Pancreas (tissue), 10 donors: ENCODE measurements at regions not wholly inside any gene's neighbourhood (a gene's known extent, or its start where the extent isn't known, plus 50 kb on each side); places are given as distances from the start of the nearest gene placed in this dataset.

Experiments
- ATAC-seq, 4 donors: fragments of 200-7000 bp; cut with Tn5 transposase; one replicate each; pipeline versions ENCODE4 v1.8.0 to v1.9.1; 2020; ENCODE audit warnings: mild to moderate bottlenecking in 4 of 4, moderate library complexity in 4 of 4
- DNase-seq, 6 donors: peaks; one replicate each; pipeline ENCODE4 v3.0.0-alpha.2; 2020
- FAIRE-seq: peaks from 2 replicates; lab custom pipeline; 2012; peaks lifted over from hg19 to GRCh38; lab: Jason Lieb, UNC
- H3K27ac ChIP-seq, 4 donors: fragments of 200-600 bp; sonication (generic); 1 replicate in 3 of 4; 2 replicates in 1 of 4; pipeline versions ENCODE4 v1.5.0 to v1.8.0; 2020
- H3K27me3 ChIP-seq, 4 donors: fragments of 200-600 bp; one replicate each; pipeline ENCODE4 v1.8.0; 2021
- H3K36me3 ChIP-seq, 3 donors: fragments of 200-600 bp; sonication (generic) in 1 of 3; one replicate each; pipeline versions ENCODE4 v1.5.0 to v1.8.0; 2020 to 2021
- H3K4me1 ChIP-seq, 3 donors: fragments of 200-600 bp; one replicate each; pipeline ENCODE4 v1.8.0; 2021
- H3K4me3 ChIP-seq, 4 donors: fragments of 200-600 bp; sonication (generic) in 2 of 4; one replicate each; pipeline versions ENCODE4 v1.5.0 to v1.8.0; 2020 to 2021
- H3K9me3 ChIP-seq, 4 donors: fragments of 200-600 bp; one replicate each; pipeline ENCODE4 v1.8.0; 2021
- WGBS, 2 donors: extraction: QIAGEN DNeasy Blood & Tissue Kit; methylation state at CpG; one replicate each; pipeline ENCODE4 v1.1.7; 2013; 5-methylcytosine and 5-hydroxymethylcytosine counted together
- intact Hi-C, 3 donors: fragments of 100-400 bp; cut with DNase I; formaldehyde crosslinking; loops; one replicate each; pipeline versions ENCODE4 v1.11.1 to v1.14.2; 2022
- TF ChIP-seq, protein P1 (sequence below), 4 donors: fragments of 200-600 bp; sonication (generic) in 3 of 4; IDR thresholded peaks; one replicate each; pipeline versions ENCODE4 v1.5.0 to v1.8.0; 2021; ENCODE audit warnings: antibody characterized with exemption in 4 of 4
- donor health status: healthy with polysubstance abuse.
- donor health status: DM: no; HTN: no; CAD: no; lungs with moderate emphysema.
- donor health status: DM: no; HTN: no; CAD: no.
- donor health status: control.
- donor health status: control.
- donor health status: Bipolar disorder and iron deficiency.
- donor health status: DM: yes; HTN: yes; CAD: no.
- donor health status: DM: no; HTN: no; CAD: no.
- donor health status: DM: no; HTN: no; CAD: no.
- donor health status: DM: yes; HTN: yes; CAD: no.

DNA sequence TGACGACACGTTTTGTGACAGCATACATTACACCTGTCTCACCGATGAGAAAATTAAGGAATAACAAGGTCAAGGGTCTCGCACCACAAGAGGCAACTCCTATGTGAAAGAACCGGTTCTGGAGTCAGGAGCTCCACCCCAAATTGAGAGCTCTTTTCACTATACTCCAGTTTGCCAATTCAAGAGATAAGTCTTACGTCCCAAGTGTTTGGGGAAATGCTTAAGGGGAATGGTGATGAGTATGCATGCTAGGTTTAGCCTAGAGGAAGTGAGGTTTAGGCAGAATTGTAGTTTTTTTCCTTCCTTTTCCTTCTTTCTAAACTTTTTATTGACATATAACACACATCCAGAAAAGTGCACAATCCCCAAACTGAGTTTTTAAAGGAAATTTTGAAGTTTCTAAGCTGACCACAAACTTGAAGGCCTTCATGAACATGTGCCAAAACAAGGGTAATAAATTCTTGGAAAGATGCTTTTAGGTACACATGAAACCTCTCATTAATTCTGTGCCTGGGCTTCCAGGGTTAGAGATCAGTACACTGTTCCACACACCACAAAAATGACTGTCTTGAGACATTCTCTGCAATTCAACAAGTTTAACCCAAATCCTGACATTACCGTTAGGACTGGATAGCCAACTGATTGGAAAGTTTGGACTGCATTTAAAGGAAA lies 127.6 kb upstream of the SLC1A3 start:
- TF ChIP-seq, protein P1, sequence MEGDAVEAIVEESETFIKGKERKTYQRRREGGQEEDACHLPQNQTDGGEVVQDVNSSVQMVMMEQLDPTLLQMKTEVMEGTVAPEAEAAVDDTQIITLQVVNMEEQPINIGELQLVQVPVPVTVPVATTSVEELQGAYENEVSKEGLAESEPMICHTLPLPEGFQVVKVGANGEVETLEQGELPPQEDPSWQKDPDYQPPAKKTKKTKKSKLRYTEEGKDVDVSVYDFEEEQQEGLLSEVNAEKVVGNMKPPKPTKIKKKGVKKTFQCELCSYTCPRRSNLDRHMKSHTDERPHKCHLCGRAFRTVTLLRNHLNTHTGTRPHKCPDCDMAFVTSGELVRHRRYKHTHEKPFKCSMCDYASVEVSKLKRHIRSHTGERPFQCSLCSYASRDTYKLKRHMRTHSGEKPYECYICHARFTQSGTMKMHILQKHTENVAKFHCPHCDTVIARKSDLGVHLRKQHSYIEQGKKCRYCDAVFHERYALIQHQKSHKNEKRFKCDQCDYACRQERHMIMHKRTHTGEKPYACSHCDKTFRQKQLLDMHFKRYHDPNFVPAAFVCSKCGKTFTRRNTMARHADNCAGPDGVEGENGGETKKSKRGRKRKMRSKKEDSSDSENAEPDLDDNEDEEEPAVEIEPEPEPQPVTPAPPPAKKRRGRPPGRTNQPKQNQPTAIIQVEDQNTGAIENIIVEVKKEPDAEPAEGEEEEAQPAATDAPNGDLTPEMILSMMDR (IDR thresholded peaks at IDR 0.05) = no peak
- 72 to 79% methylated on average over 7 of the region's 7 CpGs for WGBS, 2 donors
- no peak for FAIRE-seq
- no peak for ATAC-seq
- intact Hi-C loops = no loop called here
- no peaks in the 10 kb centered on the region for H3K36me3 ChIP-seq
- no peaks in the 10 kb centered on the region for H3K9me3 ChIP-seq
- no peaks in the 10 kb centered on the region for H3K27me3 ChIP-seq
- no peak overlapping the region for H3K4me3 ChIP-seq
- no peak overlapping the region for H3K27ac ChIP-seq
- H3K4me1 ChIP-seq = no peaks in the 10 kb centered on the region
- DNase-seq = no peak

DNA sequence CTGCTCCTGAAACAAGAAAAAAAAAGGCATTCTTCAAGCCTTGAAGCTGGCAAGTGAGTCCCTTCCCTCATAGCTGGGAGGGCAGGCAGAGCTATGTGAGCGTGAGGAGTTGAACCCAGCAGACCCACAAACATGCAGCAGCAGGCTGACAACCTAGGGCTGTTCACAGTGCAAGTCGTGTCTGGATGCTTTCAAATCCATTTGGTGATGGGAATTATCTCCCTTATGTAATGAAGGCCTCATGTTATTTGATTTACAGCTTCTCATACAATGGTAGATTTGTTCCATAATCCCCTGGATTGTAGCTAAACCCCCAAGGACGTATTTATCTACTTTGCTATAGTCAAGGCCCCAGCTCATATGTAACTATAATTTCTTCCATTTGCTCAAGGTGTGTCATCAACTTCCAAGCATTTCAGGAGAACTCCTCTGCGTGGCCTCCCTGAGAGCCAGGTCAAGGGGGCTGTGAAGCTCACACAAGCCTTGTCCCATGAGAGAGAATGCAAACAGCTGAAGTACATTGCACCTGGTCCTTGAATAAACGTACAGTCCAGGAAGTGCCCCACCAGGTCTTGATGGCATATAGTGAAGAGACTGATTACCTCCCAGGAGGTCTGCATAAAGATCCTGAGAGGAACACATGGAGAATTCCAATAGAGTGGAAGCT lies 124.8 kb upstream of the SLC1A3 start:
- intact Hi-C loops = no loop called here
- Histone ChIP-seq H3K27me3 (no peaks in the 10 kb centered on the region), H3K36me3 (no peaks in the 10 kb centered on the region), H3K4me3 (no peak overlapping the region), H3K9me3 (no peaks in the 10 kb centered on the region), H3K4me1 (no peaks in the 10 kb centered on the region), H3K27ac (no peak overlapping the region)
- FAIRE-seq = no peak
- no peak for DNase-seq
- no peak for ATAC-seq
- TF ChIP-seq, protein P1 (IDR thresholded peaks at IDR 0.05) = no peak
- WGBS, 2 donors = 66 to 73% methylated on average over 5 of the region's 5 CpGs

DNA sequence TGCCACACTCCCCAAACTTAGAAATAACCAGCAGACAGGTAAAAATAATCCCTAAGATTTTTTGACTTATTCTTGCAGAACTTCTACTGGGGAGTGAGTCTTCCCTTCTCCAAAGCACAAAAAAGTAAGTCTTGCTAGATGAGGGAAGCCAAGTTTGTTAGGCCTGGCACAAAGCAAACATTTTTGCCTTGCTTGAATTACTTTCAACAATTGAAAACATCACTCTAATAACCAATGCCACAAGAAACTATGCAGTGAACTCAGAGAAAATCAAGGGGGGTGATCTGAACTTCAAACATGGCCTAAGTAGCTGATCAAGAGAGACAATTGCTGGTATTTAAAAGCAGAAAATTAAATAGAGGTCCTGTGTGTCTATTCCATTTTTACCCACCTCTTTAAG lies 123.6 kb upstream of the SLC1A3 start:
- no peaks in the 10 kb centered on the region for H3K27me3 ChIP-seq
- H3K4me1 ChIP-seq = no peaks in the 10 kb centered on the region
- ATAC-seq (no peak), FAIRE-seq (no peak), DNase-seq (no peak)
- intact Hi-C loops = no loop called here
- no peak overlapping the region for H3K4me3 ChIP-seq
- no peaks in the 10 kb centered on the region for H3K36me3 ChIP-seq
- no peak overlapping the region for H3K27ac ChIP-seq
- TF ChIP-seq, protein P1 (IDR thresholded peaks at IDR 0.05) = no peak
- H3K9me3 ChIP-seq = no peaks in the 10 kb centered on the region

DNA sequence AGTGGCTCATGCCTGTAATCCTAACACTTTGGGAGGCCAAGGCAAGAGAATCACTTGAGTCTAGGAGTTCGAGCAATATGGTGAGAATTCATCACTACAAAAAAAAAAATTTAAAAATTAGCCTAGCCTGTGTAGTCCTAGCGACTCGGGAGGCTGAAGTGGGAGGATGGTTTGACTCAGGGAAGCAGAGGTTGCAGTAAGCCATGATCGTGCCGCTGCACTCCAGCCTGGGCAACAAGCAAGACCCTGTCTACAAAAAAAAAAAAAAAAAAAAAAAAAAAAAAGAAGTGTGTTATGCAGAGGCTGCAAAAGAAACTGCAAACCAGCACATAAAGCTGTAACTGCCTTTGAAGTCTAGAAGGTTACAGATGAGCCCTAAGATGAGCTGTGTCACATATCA lies 116.9 kb upstream of the SLC1A3 start:
- intact Hi-C loops = no loop called here
- DNase-seq (no peak), ATAC-seq (no peak), FAIRE-seq (no peak)
- 89 to 90% methylated on average over 5 of the region's 5 CpGs for WGBS, 2 donors
- TF ChIP-seq, protein P1 (IDR thresholded peaks at IDR 0.05) = no peak
- H3K36me3 ChIP-seq = no peaks in the 10 kb centered on the region
- no peak overlapping the region for H3K27ac ChIP-seq
- no peak overlapping the region for H3K4me3 ChIP-seq
- no peaks in the 10 kb centered on the region for H3K27me3 ChIP-seq
- no peaks in the 10 kb centered on the region for H3K4me1 ChIP-seq
- no peaks in the 10 kb centered on the region for H3K9me3 ChIP-seq

DNA sequence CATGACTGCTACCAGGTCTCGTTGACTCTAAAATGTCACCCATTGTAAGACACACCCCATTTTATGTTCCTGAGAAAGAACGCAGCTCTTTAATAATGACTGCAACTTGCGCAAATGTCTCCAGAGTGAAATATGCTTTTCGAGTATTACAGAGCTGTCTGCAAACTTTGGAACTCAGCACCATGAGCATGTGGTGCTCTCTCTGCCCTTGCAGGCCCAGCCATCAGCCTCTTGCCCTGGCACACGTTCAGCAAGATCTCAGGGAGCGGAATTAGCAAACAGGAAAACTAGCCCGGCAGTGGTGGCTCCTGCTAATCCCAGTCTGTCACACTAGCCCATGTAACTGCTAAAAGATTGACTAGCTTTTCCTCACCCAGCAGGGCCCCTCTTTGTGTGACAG lies 114.5 kb upstream of the SLC1A3 start:
- 56 to 59% methylated on average over 7 of the region's 7 CpGs for WGBS, 2 donors
- H3K27me3 ChIP-seq = peaks cover 0 to 2% (median 0%) of the 10 kb centered on the region in 4 donors
- intact Hi-C loops = no loop called here
- DNase-seq (no peak), FAIRE-seq (no peak), ATAC-seq (no peak)
- H3K4me1 ChIP-seq = no peaks in the 10 kb centered on the region
- H3K4me3 ChIP-seq = no peak overlapping the region
- TF ChIP-seq, protein P1 (IDR thresholded peaks at IDR 0.05) = no peak
- no peaks in the 10 kb centered on the region for H3K9me3 ChIP-seq
- H3K36me3 ChIP-seq = no peaks in the 10 kb centered on the region
- no peak overlapping the region for H3K27ac ChIP-seq
